ENCODE measurements at regions not wholly inside any gene's neighbourhood (a gene's known extent, or its start where the extent isn't known, plus 50 kb on each side); places are given as distances from the start of the nearest gene placed in this dataset.

DNA sequence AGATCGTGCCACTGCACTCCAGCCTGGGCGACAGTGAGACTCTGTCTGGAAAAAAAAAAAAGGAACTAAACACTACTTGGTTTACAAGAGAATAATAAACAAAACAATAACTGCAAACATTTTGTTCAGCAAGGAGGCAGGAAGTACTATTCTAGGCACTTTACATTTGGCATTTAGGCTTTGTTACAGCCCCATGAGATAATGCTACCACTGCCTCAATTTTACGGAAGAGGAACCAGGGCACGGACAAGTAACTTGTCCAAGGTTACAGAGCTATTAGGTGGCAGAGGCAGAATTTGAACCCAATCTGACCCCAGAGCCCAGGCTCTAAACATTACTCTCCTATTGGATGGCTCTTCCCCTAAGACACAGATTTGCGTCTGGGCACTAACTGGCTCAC is 108.7 kb upstream of the AKIP1 start:
- H3K36me3 ChIP-seq (ENCODE audit: control insufficient read depth, insufficient read depth, low read length) = no peaks in the 10 kb centered on the region
- no peaks in the 10 kb centered on the region for H4K20me1 ChIP-seq (ENCODE audit: control insufficient read depth, extremely low read depth, insufficient read depth, low read length)
- DNase-seq (ENCODE audit: low read depth in 2 of 2) = no peak
- H3K9me3 ChIP-seq (ENCODE audit: control insufficient read depth, insufficient read depth, low read depth, low read length) = no peaks in the 10 kb centered on the region
- H2AFZ ChIP-seq (ENCODE audit: low read length) = no peak overlapping the region
- H3K27me3 ChIP-seq (ENCODE audit: control insufficient read depth, insufficient read depth, low read length) = no peaks in the 10 kb centered on the region
- TF ChIP-seq EZH2 (IDR thresholded peaks at IDR 0.05; ENCODE audit: low read length, missing control alignments) = no peak
- TF ChIP-seq, protein P1, sequence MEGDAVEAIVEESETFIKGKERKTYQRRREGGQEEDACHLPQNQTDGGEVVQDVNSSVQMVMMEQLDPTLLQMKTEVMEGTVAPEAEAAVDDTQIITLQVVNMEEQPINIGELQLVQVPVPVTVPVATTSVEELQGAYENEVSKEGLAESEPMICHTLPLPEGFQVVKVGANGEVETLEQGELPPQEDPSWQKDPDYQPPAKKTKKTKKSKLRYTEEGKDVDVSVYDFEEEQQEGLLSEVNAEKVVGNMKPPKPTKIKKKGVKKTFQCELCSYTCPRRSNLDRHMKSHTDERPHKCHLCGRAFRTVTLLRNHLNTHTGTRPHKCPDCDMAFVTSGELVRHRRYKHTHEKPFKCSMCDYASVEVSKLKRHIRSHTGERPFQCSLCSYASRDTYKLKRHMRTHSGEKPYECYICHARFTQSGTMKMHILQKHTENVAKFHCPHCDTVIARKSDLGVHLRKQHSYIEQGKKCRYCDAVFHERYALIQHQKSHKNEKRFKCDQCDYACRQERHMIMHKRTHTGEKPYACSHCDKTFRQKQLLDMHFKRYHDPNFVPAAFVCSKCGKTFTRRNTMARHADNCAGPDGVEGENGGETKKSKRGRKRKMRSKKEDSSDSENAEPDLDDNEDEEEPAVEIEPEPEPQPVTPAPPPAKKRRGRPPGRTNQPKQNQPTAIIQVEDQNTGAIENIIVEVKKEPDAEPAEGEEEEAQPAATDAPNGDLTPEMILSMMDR (conservative IDR thresholded peaks at IDR 0.05 in 1 of 2, IDR thresholded peaks at IDR 0.05 in 1 of 2; ENCODE audit: low read depth in 1 of 2, low read length in 2 of 2) = no peak
- H3K9ac ChIP-seq (ENCODE audit: insufficient read depth, low read length) = no peak overlapping the region
- H3K79me2 ChIP-seq (ENCODE audit: control insufficient read depth, insufficient read depth, low read length) = peaks cover 33% of the 10 kb centered on the region
- H3K4me1 ChIP-seq (ENCODE audit: control insufficient read depth, extremely low read depth, insufficient read depth, low read length) = peaks cover 7% of the 10 kb centered on the region
- H3K4me2 ChIP-seq (ENCODE audit: extremely low read depth, insufficient read depth, low read length) = no peak overlapping the region
- H3K27ac ChIP-seq (ENCODE audit: insufficient read depth, low read length) = no peak overlapping the region
- no peak overlapping the region for H3K4me3 ChIP-seq (replicated peaks in 1 of 4; ENCODE audit: control extremely low read depth in 1 of 4, insufficient read depth in 1 of 4, low read depth in 3 of 4, low read length in 4 of 4)

DNA sequence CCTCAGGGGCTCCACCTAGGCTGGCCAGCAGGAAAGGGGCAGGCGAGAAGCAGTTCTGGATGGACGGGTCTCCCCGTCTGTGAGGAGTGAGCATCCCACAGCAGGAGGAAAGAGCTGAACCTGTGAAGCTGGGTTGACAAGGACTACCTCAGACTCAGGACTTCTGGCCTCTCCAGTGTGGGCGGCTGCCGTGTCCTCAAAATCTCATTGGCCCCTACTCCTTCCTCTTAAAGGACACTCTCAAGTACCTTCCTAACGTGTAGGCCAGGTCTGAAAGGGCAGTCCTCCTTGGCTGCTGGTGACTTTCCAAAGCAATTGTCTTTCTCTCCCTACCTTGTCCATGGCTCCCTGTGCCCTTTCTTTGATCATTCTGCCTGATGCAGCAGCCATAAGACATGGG is 107.0 kb upstream of the AKIP1 start:
- H3K4me3 ChIP-seq (replicated peaks in 1 of 4; ENCODE audit: control extremely low read depth in 1 of 4, insufficient read depth in 1 of 4, low read depth in 3 of 4, low read length in 4 of 4) = no peak overlapping the region
- H3K27me3 ChIP-seq (ENCODE audit: control insufficient read depth, insufficient read depth, low read length) = no peaks in the 10 kb centered on the region
- H2AFZ ChIP-seq (ENCODE audit: low read length) = no peak overlapping the region
- H3K79me2 ChIP-seq (ENCODE audit: control insufficient read depth, insufficient read depth, low read length) = peaks cover 43% of the 10 kb centered on the region
- no peaks in the 10 kb centered on the region for H4K20me1 ChIP-seq (ENCODE audit: control insufficient read depth, extremely low read depth, insufficient read depth, low read length)
- H3K4me2 ChIP-seq (ENCODE audit: extremely low read depth, insufficient read depth, low read length) = no peak overlapping the region
- no peaks in the 10 kb centered on the region for H3K9me3 ChIP-seq (ENCODE audit: control insufficient read depth, insufficient read depth, low read depth, low read length)
- no peak for TF ChIP-seq EZH2 (IDR thresholded peaks at IDR 0.05; ENCODE audit: low read length, missing control alignments)
- TF ChIP-seq, protein P1 (conservative IDR thresholded peaks at IDR 0.05 in 1 of 2, IDR thresholded peaks at IDR 0.05 in 1 of 2; ENCODE audit: low read depth in 1 of 2, low read length in 2 of 2) = no peak
- DNase-seq (ENCODE audit: low read depth in 2 of 2) = no peak
- H3K9ac ChIP-seq (ENCODE audit: insufficient read depth, low read length) = no peak overlapping the region
- H3K27ac ChIP-seq (ENCODE audit: insufficient read depth, low read length) = no peak overlapping the region
- peaks cover 15% of the 10 kb centered on the region for H3K4me1 ChIP-seq (ENCODE audit: control insufficient read depth, extremely low read depth, insufficient read depth, low read length)
- no peaks in the 10 kb centered on the region for H3K36me3 ChIP-seq (ENCODE audit: control insufficient read depth, insufficient read depth, low read length)

DNA sequence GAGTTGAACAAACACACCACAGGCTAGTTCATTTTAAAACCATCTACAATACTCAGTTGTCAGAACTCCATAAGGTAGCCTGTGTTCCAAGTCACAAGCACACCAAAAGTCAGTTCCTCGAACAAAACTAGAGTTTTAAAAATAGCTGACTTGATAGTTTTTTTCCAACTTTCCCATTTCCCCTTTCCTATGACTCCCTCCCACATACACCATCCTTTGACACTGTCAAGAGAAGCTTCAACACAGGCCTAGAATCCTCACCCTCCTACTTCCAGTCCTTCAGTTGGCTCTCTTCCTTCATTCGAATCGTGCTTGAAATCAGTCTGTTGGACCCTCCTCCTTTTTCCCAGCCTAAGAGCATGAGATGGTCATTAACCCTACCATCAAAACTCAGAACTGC is 105.7 kb upstream of the AKIP1 start:
- DNase-seq (ENCODE audit: low read depth in 2 of 2) = no peak
- Histone ChIP-seq H4K20me1 (ENCODE audit: control insufficient read depth, extremely low read depth, insufficient read depth, low read length) (no peaks in the 10 kb centered on the region), H3K79me2 (ENCODE audit: control insufficient read depth, insufficient read depth, low read length) (peaks cover 56% of the 10 kb centered on the region), H2AFZ (ENCODE audit: low read length) (no peak overlapping the region), H3K4me1 (ENCODE audit: control insufficient read depth, extremely low read depth, insufficient read depth, low read length) (peaks cover 15% of the 10 kb centered on the region), H3K4me2 (ENCODE audit: extremely low read depth, insufficient read depth, low read length) (no peak overlapping the region), H3K36me3 (ENCODE audit: control insufficient read depth, insufficient read depth, low read length) (no peaks in the 10 kb centered on the region), H3K9ac (ENCODE audit: insufficient read depth, low read length) (no peak overlapping the region), H3K9me3 (ENCODE audit: control insufficient read depth, insufficient read depth, low read depth, low read length) (no peaks in the 10 kb centered on the region), H3K27ac (ENCODE audit: insufficient read depth, low read length) (no peak overlapping the region), H3K4me3 (replicated peaks in 1 of 4; ENCODE audit: control extremely low read depth in 1 of 4, insufficient read depth in 1 of 4, low read depth in 3 of 4, low read length in 4 of 4) (no peak overlapping the region), H3K27me3 (ENCODE audit: control insufficient read depth, insufficient read depth, low read length) (no peaks in the 10 kb centered on the region)
- TF ChIP-seq, protein P1 (conservative IDR thresholded peaks at IDR 0.05 in 1 of 2, IDR thresholded peaks at IDR 0.05 in 1 of 2; ENCODE audit: low read depth in 1 of 2, low read length in 2 of 2) = no peak
- TF ChIP-seq EZH2 (IDR thresholded peaks at IDR 0.05; ENCODE audit: low read length, missing control alignments) = no peak

Data from fibroblast of lung (primary cell).